ENCODE measurements at regions not wholly inside any gene's neighbourhood (a gene's known extent, or its start where the extent isn't known, plus 50 kb on each side); places are given as distances from the start of the nearest gene placed in this dataset. TPM values are rescaled to one million over a fixed set of nuclear protein-coding genes. Genes with fewer than 3 reads are reported as not detected.

Small RNA genes lying in the stretch of these regions (small RNA-seq; reads per million reads assigned to genes)
- gene MIR5002 (ENCODE audit: low replicate concordance) (0.17 reads per million), gene MIR6083 (ENCODE audit: low replicate concordance) (not detected), gene RNU6-143P (ENCODE audit: low replicate concordance) (not detected)
